ENCODE measurements at regions not wholly inside any gene's neighbourhood (a gene's known extent, or its start where the extent isn't known, plus 50 kb on each side); places are given as distances from the start of the nearest gene placed in this dataset.

- DNase-seq, result no peak
- H2AFZ ChIP-seq (ENCODE audit: insufficient read depth, low read length, poor library complexity), result no peak overlapping the region
- H3K36me3 ChIP-seq (ENCODE audit: control insufficient read depth in 1 of 2, insufficient read depth in 2 of 2, low read length in 2 of 2), result no peaks in the 10 kb centered on the region
- H3K79me1 ChIP-seq (ENCODE audit: low read length), result no peaks in the 10 kb centered on the region
- H3K4me1 ChIP-seq (ENCODE audit: control insufficient read depth in 1 of 2, insufficient read depth in 2 of 2, low read length in 2 of 2), result no peaks in the 10 kb centered on the region
- no peak overlapping the region for H3K4me3 ChIP-seq (ENCODE audit: low read depth, low read length)
- no peak overlapping the region for H3K4me2 ChIP-seq (ENCODE audit: low read length)
- H4K91ac ChIP-seq (ENCODE audit: low read depth, low read length), result no peak overlapping the region
- H2BK5ac ChIP-seq (ENCODE audit: low read depth, low read length, poor library complexity), result no peak overlapping the region
- H3K23ac ChIP-seq (ENCODE audit: low read length), result no peak overlapping the region
- H3K9me3 ChIP-seq (ENCODE audit: insufficient read depth, low read depth, low read length), result no peaks in the 10 kb centered on the region
- H4K8ac ChIP-seq (ENCODE audit: low read depth, low read length), result no peak overlapping the region
- no peak overlapping the region for H3K4ac ChIP-seq (ENCODE audit: low read depth, low read length)
- H3K27ac ChIP-seq (ENCODE audit: low read depth, low read length), result no peak overlapping the region
- no peak overlapping the region for H3K9ac ChIP-seq (ENCODE audit: low read length)
- no peaks in the 10 kb centered on the region for H3K79me2 ChIP-seq (ENCODE audit: control insufficient read depth, insufficient read depth, low read length, poor library complexity)
- no CpG with 5 or more reads among the region's 4 CpGs for WGBS (ENCODE audit: extremely low coverage, insufficient coverage, insufficient read length)
- H4K12ac ChIP-seq (ENCODE audit: low read depth, low read length), result no peak overlapping the region
- no peak overlapping the region for H2BK12ac ChIP-seq (ENCODE audit: low read length)
- H3K18ac ChIP-seq (ENCODE audit: low read length), result no peak overlapping the region
- no peak overlapping the region for H3K14ac ChIP-seq (ENCODE audit: low read length)
- H2BK120ac ChIP-seq (ENCODE audit: insufficient read depth, low read length, poor library complexity), result no peak overlapping the region
- H3K27me3 ChIP-seq (ENCODE audit: insufficient read depth, low read length), result no peaks in the 10 kb centered on the region
- no peak overlapping the region for H2AK5ac ChIP-seq (ENCODE audit: low read length)
These were observed 1947.1 kb downstream of the OLFM4 start for GRCh38 chr13:54975676-54976075.

GRCh38 chr13:54980651-54981050, 1952.0 kb downstream of the OLFM4 start:
- Histone ChIP-seq H3K4me1 (ENCODE audit: control insufficient read depth in 1 of 2, insufficient read depth in 2 of 2, low read length in 2 of 2) (no peaks in the 10 kb centered on the region), H3K79me1 (ENCODE audit: low read length) (no peaks in the 10 kb centered on the region), H3K14ac (ENCODE audit: low read length) (no peak overlapping the region), H3K36me3 (ENCODE audit: control insufficient read depth in 1 of 2, insufficient read depth in 2 of 2, low read length in 2 of 2) (no peaks in the 10 kb centered on the region), H3K27ac (ENCODE audit: low read depth, low read length) (no peak overlapping the region), H3K18ac (ENCODE audit: low read length) (no peak overlapping the region), H3K4me2 (ENCODE audit: low read length) (no peak overlapping the region), H3K23ac (ENCODE audit: low read length) (no peak overlapping the region), H2BK5ac (ENCODE audit: low read depth, low read length, poor library complexity) (no peak overlapping the region), H4K8ac (ENCODE audit: low read depth, low read length) (no peak overlapping the region), H3K79me2 (ENCODE audit: control insufficient read depth, insufficient read depth, low read length, poor library complexity) (no peaks in the 10 kb centered on the region), H4K91ac (ENCODE audit: low read depth, low read length) (no peak overlapping the region), H3K9me3 (ENCODE audit: insufficient read depth, low read depth, low read length) (no peaks in the 10 kb centered on the region), H2BK12ac (ENCODE audit: low read length) (no peak overlapping the region), H3K9ac (ENCODE audit: low read length) (no peak overlapping the region), H3K27me3 (ENCODE audit: insufficient read depth, low read length) (no peaks in the 10 kb centered on the region), H2BK120ac (ENCODE audit: insufficient read depth, low read length, poor library complexity) (no peak overlapping the region), H2AFZ (ENCODE audit: insufficient read depth, low read length, poor library complexity) (no peak overlapping the region), H2AK5ac (ENCODE audit: low read length) (no peak overlapping the region), H3K4ac (ENCODE audit: low read depth, low read length) (no peak overlapping the region), H4K12ac (ENCODE audit: low read depth, low read length) (no peak overlapping the region), H3K4me3 (ENCODE audit: low read depth, low read length) (no peak overlapping the region)
- no CpG with 5 or more reads among the region's 3 CpGs for WGBS (ENCODE audit: extremely low coverage, insufficient coverage, insufficient read length)
- DNase-seq, result no peak

DNA sequence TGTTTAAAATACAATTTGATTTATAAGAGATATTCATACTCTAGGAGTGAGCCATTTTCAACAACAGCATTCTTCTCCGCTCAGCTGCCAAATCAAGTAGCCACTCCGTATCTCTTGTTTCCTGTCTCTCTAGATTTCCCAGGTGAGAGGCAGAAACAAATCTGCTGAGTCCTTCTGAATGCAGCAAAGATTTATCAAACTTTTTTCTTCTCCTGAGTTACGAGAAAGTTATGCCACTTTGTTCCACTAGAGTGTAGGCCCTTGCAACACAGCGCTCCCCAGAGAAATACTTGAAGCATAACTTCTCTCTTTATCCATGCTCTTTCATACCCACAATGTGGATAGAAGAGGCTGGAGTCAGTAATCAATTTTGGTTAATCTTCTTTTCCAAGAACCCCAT, 1960.8 kb downstream of the OLFM4 start:
- no CpG with 5 or more reads among the region's 4 CpGs for WGBS (ENCODE audit: extremely low coverage, insufficient coverage, insufficient read length)
- Histone ChIP-seq H2AK5ac (ENCODE audit: low read length) (no peak overlapping the region), H3K4me2 (ENCODE audit: low read length) (no peak overlapping the region)

GRCh38 chr13:54999399-54999907, 1970.8 kb downstream of the OLFM4 start:
- H3K23ac ChIP-seq (ENCODE audit: low read length), result no peak overlapping the region
- H3K79me1 ChIP-seq (ENCODE audit: low read length), result no peaks in the 10 kb centered on the region
- no peak overlapping the region for H4K91ac ChIP-seq (ENCODE audit: low read depth, low read length)
- no peak overlapping the region for H3K9ac ChIP-seq (ENCODE audit: low read length)
- no peaks in the 10 kb centered on the region for H3K4me1 ChIP-seq (ENCODE audit: control insufficient read depth in 1 of 2, insufficient read depth in 2 of 2, low read length in 2 of 2)
- no peak overlapping the region for H2BK120ac ChIP-seq (ENCODE audit: insufficient read depth, low read length, poor library complexity)
- no peak overlapping the region for H2AK5ac ChIP-seq (ENCODE audit: low read length)
- no CpG with 5 or more reads among the region's 2 CpGs for WGBS (ENCODE audit: extremely low coverage, insufficient coverage, insufficient read length)
- no peak overlapping the region for H4K8ac ChIP-seq (ENCODE audit: low read depth, low read length)
- no peak overlapping the region for H3K27ac ChIP-seq (ENCODE audit: low read depth, low read length)
- H3K9me3 ChIP-seq (ENCODE audit: insufficient read depth, low read depth, low read length), result no peaks in the 10 kb centered on the region
- no peak overlapping the region for H3K4me2 ChIP-seq (ENCODE audit: low read length)
- no peak overlapping the region for H3K18ac ChIP-seq (ENCODE audit: low read length)
- no peaks in the 10 kb centered on the region for H3K27me3 ChIP-seq (ENCODE audit: insufficient read depth, low read length)
- H3K36me3 ChIP-seq (ENCODE audit: control insufficient read depth in 1 of 2, insufficient read depth in 2 of 2, low read length in 2 of 2), result no peaks in the 10 kb centered on the region
- no peak overlapping the region for H3K4ac ChIP-seq (ENCODE audit: low read depth, low read length)
- H3K79me2 ChIP-seq (ENCODE audit: control insufficient read depth, insufficient read depth, low read length, poor library complexity), result no peaks in the 10 kb centered on the region
- no peak for DNase-seq
- H4K12ac ChIP-seq (ENCODE audit: low read depth, low read length), result no peak overlapping the region
- H2BK5ac ChIP-seq (ENCODE audit: low read depth, low read length, poor library complexity), result no peak overlapping the region
- no peak overlapping the region for H3K4me3 ChIP-seq (ENCODE audit: low read depth, low read length)
- no peak overlapping the region for H2AFZ ChIP-seq (ENCODE audit: insufficient read depth, low read length, poor library complexity)
- H3K14ac ChIP-seq (ENCODE audit: low read length), result no peak overlapping the region
- no peak overlapping the region for H2BK12ac ChIP-seq (ENCODE audit: low read length)

More for the DNA sequence above, 1960.8 kb downstream of the OLFM4 start:
- Histone ChIP-seq H3K9me3 (ENCODE audit: insufficient read depth, low read depth, low read length) (no peaks in the 10 kb centered on the region), H3K27ac (ENCODE audit: low read depth, low read length) (no peak overlapping the region), H2BK5ac (ENCODE audit: low read depth, low read length, poor library complexity) (no peak overlapping the region), H3K4me3 (ENCODE audit: low read depth, low read length) (no peak overlapping the region), H4K8ac (ENCODE audit: low read depth, low read length) (no peak overlapping the region), H4K91ac (ENCODE audit: low read depth, low read length) (no peak overlapping the region), H3K9ac (ENCODE audit: low read length) (no peak overlapping the region), H3K36me3 (ENCODE audit: control insufficient read depth in 1 of 2, insufficient read depth in 2 of 2, low read length in 2 of 2) (no peaks in the 10 kb centered on the region), H3K23ac (ENCODE audit: low read length) (no peak overlapping the region), H3K18ac (ENCODE audit: low read length) (no peak overlapping the region), H3K79me2 (ENCODE audit: control insufficient read depth, insufficient read depth, low read length, poor library complexity) (no peaks in the 10 kb centered on the region), H2AFZ (ENCODE audit: insufficient read depth, low read length, poor library complexity) (no peak overlapping the region), H3K4me1 (ENCODE audit: control insufficient read depth in 1 of 2, insufficient read depth in 2 of 2, low read length in 2 of 2) (no peaks in the 10 kb centered on the region), H3K79me1 (ENCODE audit: low read length) (no peaks in the 10 kb centered on the region), H2BK12ac (ENCODE audit: low read length) (no peak overlapping the region), H3K4ac (ENCODE audit: low read depth, low read length) (no peak overlapping the region), H3K14ac (ENCODE audit: low read length) (no peak overlapping the region), H2BK120ac (ENCODE audit: insufficient read depth, low read length, poor library complexity) (no peak overlapping the region), H3K27me3 (ENCODE audit: insufficient read depth, low read length) (no peaks in the 10 kb centered on the region), H4K12ac (ENCODE audit: low read depth, low read length) (no peak overlapping the region)
- no peak for DNase-seq
